ENCODE measurements at regions not wholly inside any gene's neighbourhood (a gene's known extent, or its start where the extent isn't known, plus 50 kb on each side); places are given as distances from the start of the nearest gene placed in this dataset.

DNA sequence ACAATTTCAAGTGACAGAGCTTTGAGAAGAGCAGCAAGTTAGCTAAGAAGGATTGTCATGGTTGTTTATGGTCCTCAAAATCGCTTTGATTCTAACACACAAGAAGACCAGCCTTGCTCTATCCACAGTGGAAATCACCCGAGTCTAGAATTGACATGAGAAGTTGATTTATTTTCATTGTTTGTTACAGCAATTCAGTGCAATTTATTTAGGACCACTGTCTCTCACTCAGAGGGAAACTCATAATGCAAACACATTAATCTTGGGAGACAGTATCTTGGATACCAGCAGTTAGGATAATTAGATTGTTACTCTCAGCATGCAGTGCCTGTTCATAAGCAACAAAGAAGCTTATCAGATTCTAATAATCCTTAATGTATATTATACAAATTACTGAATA lies 498.9 kb downstream of the NTRK2 start:
- TF ChIP-seq EZH2 (IDR thresholded peaks at IDR 0.05; ENCODE audit: low read length, unreplicated experiment) (no peak), CTCF (conservative IDR thresholded peaks at IDR 0.05; ENCODE audit: low read depth, low read length) (no peak)

Data from PC-3 (cell line).